HG03439 (cell line): ENCODE measurements at regions not wholly inside any gene's neighbourhood (a gene's known extent, or its start where the extent isn't known, plus 50 kb on each side); places are given as distances from the start of the nearest gene placed in this dataset.

Experiments
- ATAC-seq: cut with Tn5 transposase; IDR thresholded peaks from one replicate; pipeline ENCODE4 v1.9.1; 2021; ENCODE audit warnings: mild to moderate bottlenecking, moderate library complexity; ENCODE audit not compliant: unreplicated experiment

GRCh38 chr11:116104498-116105174 lies 600.4 kb upstream of the CADM1 start:
- no peak for ATAC-seq

DNA sequence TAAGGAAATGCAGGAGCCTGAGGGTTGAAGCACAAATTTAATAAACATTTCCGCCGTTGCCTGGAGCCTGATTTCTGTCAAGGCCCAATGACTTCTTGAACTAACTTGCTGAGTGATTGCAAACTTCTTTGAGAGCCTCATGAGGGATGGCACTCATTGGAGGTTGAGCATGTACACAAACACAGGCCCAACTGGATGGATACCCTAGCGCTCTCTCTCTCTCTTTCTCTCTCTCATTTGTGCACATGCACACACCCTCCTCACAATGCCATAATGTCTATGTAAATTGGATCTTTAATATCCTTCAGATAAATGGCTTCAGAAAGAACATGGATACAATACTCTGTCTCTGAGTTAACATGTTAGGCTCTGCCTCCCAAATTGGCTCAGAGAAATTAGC lies 597.7 kb upstream of the CADM1 start:
- no peak for ATAC-seq

DNA sequence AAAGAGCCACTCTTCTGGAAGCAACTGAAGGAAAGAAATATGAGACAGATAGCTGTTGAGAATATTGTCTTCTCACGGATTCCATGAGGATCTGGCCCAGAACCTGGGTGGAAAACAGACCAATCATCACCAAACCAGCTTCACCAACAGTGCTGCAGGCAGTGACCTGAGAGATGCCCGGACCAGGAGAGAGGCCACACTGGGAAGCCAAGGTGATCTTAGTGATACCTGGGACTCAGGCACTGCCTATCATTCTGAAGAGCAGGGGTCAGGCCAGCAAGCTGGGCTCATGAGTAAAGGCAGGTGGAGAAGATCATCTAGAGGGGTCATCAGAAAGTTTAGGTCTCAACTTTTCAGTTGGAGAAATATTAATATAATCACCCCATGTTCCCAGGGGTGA lies 595.8 kb upstream of the CADM1 start:
- ATAC-seq: no peak

DNA sequence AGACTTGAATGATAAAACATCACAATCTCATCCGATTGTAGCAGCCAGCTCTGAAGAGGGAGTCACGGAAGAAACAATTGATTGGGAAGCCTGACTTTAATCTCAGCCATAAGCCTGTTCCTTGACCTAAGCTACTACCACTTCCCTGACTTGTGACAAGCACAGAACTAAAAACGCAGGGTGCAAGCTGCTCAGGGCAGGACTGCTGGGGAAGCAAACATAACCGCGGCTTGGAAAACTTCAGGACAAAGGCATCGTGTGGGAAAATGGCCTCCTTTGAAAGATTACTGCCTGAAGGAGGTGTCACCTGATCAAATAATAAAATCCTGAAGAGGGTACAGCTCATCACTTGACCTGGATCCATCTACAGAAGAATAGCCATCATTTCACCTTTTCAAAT lies 595.3 kb upstream of the CADM1 start:
- no peak for ATAC-seq

GRCh38 chr11:116096272-116096995 lies 592.2 kb upstream of the CADM1 start:
- ATAC-seq: no peak

- no peak for ATAC-seq
Measured at GRCh38 chr11:116093481-116094270, 589.5 kb upstream of the CADM1 start.

- no peak for ATAC-seq
Measured at GRCh38 chr11:116093065-116093464, 588.9 kb upstream of the CADM1 start.

DNA sequence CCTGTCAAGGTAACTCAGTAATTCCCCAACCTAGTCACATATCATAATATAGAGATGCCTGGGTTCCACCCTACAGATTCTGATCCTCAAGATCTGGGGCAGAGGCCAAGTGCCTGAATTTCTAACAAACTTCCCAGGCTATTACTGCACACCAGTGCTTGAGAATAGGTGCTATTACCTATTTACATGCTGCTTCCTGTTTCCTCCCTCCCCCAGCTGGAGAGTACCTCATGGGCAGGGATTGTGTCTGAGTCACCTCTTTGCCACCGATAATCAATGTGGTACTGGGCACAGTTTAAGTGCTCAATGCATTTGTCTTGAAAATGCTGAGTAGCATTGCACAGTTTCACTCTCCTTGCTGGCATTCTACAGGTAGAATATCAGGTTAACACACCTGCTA lies 582.2 kb upstream of the CADM1 start:
- no peak for ATAC-seq

GRCh38 chr11:116085031-116085635 lies 580.9 kb upstream of the CADM1 start:
- no peak for ATAC-seq

DNA sequence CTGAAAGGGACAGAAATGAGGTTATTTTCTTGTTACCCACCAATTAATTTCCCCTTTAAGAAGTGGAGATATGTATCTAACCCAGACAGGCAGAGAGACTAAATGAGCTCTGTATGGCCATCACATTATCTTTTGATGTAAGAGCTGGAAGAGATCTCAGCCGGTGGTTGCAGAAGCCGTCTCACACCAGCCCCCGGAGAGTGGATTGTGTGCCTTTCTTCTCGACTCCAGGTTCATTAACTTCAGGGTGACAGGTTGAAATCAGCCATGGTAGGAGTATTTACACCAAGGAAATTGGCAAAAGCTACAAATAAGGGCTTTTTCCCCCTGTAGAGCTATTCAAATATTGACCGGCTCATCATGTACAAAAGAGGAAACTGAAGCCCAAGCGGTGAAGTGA lies 580.3 kb upstream of the CADM1 start:
- ATAC-seq: no peak

- ATAC-seq: no peak
Measured at GRCh38 chr11:116082256-116082655, 578.0 kb upstream of the CADM1 start.

- ATAC-seq: no peak
Measured at GRCh38 chr11:116079580-116079979, 575.4 kb upstream of the CADM1 start.

- no peak for ATAC-seq
Measured at GRCh38 chr11:116078101-116078591, 573.9 kb upstream of the CADM1 start.

- no peak for ATAC-seq
Measured at GRCh38 chr11:116077092-116077491, 572.9 kb upstream of the CADM1 start.

DNA sequence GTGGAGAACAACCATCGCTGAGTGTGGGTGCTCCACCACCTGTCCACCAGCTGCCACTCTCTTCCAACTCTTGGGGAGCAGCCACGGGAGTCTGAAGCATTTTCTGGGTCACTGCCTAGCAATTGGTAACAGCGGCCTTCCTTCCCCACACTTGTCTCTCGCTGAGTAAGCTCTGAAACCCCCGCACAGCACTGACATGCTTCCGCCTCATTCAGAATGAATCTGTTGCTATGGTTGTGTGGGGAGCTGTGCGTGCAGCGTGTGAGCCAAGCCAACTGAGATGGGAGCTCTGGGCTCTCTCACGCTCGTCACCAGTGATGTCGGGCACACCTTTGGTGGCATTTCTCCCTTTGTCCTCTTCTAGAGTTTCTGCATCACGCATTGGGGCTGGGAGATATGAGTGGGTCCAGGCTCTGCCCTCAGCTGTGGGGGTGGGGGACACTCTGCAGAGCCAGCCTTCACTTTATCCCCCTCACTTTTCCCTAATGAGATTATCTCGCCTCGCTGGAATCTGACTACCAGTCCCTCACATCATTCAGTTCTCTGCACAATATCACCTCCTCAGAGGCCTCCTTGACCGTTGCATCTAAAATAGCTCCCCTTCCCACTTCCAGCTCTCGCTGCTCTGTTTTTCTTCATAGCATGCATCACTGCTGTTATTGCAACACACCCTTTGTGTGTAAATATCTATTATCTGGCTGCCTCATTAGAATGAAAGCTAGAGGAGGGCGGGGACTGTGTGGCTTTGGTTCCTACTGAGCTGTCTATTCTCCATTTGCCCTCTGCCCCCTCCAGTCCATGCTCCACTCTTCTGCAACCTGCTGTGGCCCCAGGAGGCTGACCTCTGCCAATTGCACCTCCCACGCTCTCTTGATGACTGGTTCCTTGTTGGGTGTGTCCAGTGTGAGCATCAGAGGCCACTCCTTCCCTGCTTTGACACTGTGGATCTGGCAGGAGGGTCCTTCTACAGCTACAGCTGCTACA lies 569.9 kb upstream of the CADM1 start:
- ATAC-seq: peak; percentile 84

DNA sequence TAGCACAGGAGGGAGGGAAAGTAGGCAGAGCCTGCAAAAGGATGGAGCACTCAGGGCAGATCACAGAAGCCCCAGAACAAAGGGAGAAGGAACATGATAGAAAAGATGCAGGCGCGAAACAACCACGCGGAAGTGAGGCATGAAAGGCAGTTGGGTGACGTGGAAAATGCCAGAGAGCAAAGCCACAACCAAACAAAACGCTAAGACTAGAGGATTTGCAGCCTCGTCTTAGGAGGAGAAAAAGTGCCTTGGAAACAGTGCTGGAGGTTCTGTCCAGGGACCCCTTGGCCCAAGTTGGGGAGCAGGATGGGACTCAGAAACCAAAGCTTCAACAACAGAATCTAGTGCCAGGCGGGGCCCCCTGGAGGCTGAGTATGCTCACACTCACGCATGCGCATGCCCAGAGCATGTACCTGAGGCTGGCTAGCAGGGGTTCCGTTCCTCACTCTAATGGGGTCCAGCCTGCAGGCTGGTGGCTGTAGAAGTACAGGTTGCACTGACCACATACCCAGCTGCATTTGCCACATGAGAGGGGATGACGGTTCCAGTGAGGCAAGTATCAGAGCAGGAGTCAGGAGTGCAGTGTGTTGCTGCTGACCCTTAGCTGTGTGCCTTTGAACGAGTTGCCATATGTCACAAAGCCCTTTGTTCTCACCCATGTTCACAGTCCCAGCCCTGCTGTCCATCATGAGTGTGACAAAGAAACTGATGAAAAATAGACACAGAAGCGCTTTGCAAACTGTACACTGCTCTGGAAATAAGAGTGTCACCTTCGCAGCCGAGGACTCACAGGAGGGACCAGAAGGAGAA lies 568.6 kb upstream of the CADM1 start:
- ATAC-seq: no peak

DNA sequence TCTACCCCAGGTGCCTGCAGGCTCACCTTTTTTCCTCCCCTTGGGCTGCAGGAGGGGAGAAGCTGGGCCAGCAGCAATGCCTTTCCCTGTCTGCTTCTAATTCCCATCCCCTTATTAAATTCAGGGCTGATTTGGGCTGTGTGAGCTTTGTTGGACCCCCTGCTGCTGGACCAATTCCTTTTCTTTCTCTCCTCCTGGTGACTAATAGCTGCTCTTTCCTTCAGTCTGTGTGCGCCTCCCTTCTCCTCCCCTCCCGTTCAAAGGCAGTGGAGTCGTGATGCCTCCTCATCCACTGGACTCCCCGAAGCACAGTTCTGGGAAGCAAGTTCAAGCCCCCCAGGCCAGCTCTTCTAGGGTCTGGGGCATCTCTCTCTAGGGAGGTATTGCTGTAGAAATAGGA lies 567.9 kb upstream of the CADM1 start:
- no peak for ATAC-seq

- no peak for ATAC-seq
Measured at GRCh38 chr11:116071241-116071640, 567.0 kb upstream of the CADM1 start.

- no peak for ATAC-seq
Measured at GRCh38 chr11:116070520-116070919, 566.3 kb upstream of the CADM1 start.
